ENCODE measurements at regions not wholly inside any gene's neighbourhood (a gene's known extent, or its start where the extent isn't known, plus 50 kb on each side); places are given as distances from the start of the nearest gene placed in this dataset.

- TF ChIP-seq CTCF (tag by site-specific recombination; IDR thresholded peaks at IDR 0.05) (no peak), SP2 (tag by site-specific recombination; IDR thresholded peaks at IDR 0.05) (no peak), ZBTB1 (tag by site-specific recombination; IDR thresholded peaks at IDR 0.05) (no peak), IKZF3 (tag by site-specific recombination; IDR thresholded peaks at IDR 0.05) (no peak), MYNN (tag by site-specific recombination; IDR thresholded peaks at IDR 0.05; ENCODE audit: borderline replicate concordance) (no peak), ZBTB11 (tag by site-specific recombination; conservative IDR thresholded peaks at IDR 0.05; ENCODE audit: low read depth) (no peak), SCRT1 (tag by site-specific recombination; IDR thresholded peaks at IDR 0.05; ENCODE audit: borderline replicate concordance) (no peak), RBAK (tag by site-specific recombination; IDR thresholded peaks at IDR 0.05) (no peak), TSHZ1 (tag by site-specific recombination; IDR thresholded peaks at IDR 0.05; ENCODE audit: borderline replicate concordance) (no peak), ZNF394 (tag by site-specific recombination; IDR thresholded peaks at IDR 0.05; ENCODE audit: borderline replicate concordance) (no peak), ZFP37 (tag by site-specific recombination; IDR thresholded peaks at IDR 0.05) (no peak)
These were observed 1128.4 kb downstream of the TSN start for GRCh38 chr2:122883849-122884248.
